ENCODE measurements at regions not wholly inside any gene's neighbourhood (a gene's known extent, or its start where the extent isn't known, plus 50 kb on each side); places are given as distances from the start of the nearest gene placed in this dataset.
"Not testable (repeated sequence)": the region's sequence is repeated elsewhere in the genome, so short reads cannot be mapped to it uniquely, and the experiment has no call there.

DNA sequence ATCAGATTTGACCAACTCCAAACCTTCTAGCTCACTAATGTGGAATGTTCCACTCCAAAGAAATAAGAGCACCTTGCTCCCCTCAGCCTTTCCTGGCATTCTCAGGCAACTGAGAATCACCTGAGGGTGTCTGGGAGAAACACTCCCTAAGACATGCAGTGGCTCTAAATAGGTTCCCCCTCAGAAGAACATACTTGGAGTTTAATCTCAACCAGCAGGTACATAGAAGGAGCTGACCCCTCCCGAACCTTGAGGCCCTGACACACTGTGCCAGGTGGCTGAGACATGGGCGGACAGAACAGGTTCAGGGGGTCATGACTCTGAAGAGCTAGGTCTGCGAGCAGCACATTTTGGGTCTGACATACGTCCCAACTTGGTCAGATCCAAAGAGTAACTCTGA, 107.6 kb upstream of the MAP3K4 start:
- DNase-seq (ENCODE audit: low read depth, low spot score) = no peak
- in situ Hi-C loops (cut with HindIII; ENCODE audit: low pct_unique_long_range_greater_than_20kb, low sequenced_read_pairs) = no loop called here

- DNase-seq (ENCODE audit: low read depth, low spot score); in situ Hi-C loops (cut with HindIII; ENCODE audit: low pct_unique_long_range_greater_than_20kb, low sequenced_read_pairs): not testable (repeated sequence)
Observed at GRCh38 chr6:160889148-160889547, 102.4 kb upstream of the MAP3K4 start.

GRCh38 chr6:160891690-160892089, 99.9 kb upstream of the MAP3K4 start:
- in situ Hi-C loops (cut with HindIII; ENCODE audit: low pct_unique_long_range_greater_than_20kb, low sequenced_read_pairs) = no loop called here
- no peak for DNase-seq (ENCODE audit: low read depth, low spot score)

GRCh38 chr6:160895562-160895961, 96.0 kb upstream of the MAP3K4 start:
- DNase-seq (ENCODE audit: low read depth, low spot score) = no peak
- in situ Hi-C loops (cut with HindIII; ENCODE audit: low pct_unique_long_range_greater_than_20kb, low sequenced_read_pairs) = no loop called here

DNA sequence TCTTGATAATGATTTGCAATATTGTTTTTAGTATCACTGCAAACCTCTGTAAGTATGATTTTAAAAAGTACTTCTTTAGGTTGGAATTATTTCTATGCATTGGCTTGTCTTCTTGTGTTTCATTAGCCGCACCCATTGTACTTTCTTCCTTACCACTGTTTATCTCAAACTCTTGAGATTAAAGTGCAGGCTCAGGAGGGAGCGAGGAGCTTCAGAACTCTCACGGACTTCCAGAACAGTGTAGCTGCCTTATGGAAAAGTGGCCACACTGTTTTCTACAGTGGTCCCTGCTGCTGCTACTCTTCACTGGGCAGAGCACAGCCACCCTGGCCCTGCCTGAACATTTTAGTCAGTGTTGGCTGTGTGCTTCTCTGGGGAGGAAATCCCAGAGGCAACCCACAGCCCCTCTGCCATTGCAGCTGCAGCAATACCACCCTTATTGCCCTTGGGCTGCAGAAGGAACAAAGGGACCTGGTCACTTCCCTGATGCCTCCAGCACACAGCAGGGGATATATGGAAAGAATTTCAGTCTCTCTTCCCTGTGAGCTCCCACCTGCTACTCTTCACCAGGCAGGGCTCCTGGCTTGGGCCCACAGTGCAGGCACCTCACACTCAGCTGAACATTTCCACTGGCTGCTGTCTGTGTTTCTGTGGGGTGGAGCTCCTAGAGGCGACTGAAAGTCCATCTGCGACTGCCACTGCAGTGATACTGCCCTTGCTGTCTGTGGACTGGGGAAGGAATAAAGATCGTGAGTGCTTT, 91.7 kb upstream of the MAP3K4 start:
- in situ Hi-C loops (cut with HindIII; ENCODE audit: low pct_unique_long_range_greater_than_20kb, low sequenced_read_pairs) = no loop called here
- DNase-seq (ENCODE audit: low read depth, low spot score) = no peak

DNA sequence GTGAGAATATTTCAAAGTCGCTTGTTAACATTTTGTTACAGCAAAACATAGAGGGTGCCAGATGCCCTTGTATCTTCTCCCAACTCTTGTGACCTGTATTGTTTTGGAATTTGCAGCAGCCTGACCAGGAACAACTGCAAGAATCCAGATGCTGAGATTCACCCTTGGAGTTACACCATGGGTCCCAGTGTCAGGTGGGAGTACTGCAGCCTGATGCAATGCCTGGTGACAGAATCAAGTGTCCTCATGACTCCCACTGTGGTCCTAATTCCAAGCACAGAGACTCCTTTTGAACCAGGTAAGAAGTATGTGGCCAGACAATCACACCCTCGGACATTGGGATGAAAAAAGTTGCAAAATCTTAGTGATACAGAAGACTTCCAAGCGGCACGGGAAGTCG, 79.6 kb upstream of the MAP3K4 start:
- no peak for DNase-seq (ENCODE audit: low read depth, low spot score)
- in situ Hi-C loops (cut with HindIII; ENCODE audit: low pct_unique_long_range_greater_than_20kb, low sequenced_read_pairs) = no loop called here

- no peak for DNase-seq (ENCODE audit: low read depth, low spot score)
- in situ Hi-C loops (cut with HindIII; ENCODE audit: low pct_unique_long_range_greater_than_20kb, low sequenced_read_pairs) = no loop called here
Observed at GRCh38 chr6:160912411-160912810, 79.2 kb upstream of the MAP3K4 start.

DNA sequence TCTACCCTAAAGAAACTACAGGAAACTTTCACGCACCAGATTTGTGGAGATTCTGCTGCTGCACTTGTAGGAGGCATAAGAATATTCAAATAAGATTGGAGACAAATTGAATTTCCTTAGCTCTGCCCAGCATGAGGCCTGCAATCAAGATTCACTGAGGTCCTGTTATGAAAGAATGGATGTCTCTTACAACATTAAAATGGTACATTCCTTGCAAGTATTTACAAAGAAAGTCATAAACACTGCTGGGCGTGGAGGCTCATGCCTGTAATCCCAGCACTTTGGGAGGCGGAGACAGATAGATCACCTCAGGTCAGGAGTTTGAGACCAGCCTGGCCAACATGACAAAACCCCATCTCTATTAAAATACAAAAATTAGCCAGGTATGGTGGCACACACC, 74.0 kb upstream of the MAP3K4 start:
- in situ Hi-C loops (cut with HindIII; ENCODE audit: low pct_unique_long_range_greater_than_20kb, low sequenced_read_pairs) = no loop called here
- DNase-seq (ENCODE audit: low read depth, low spot score) = no peak

DNA sequence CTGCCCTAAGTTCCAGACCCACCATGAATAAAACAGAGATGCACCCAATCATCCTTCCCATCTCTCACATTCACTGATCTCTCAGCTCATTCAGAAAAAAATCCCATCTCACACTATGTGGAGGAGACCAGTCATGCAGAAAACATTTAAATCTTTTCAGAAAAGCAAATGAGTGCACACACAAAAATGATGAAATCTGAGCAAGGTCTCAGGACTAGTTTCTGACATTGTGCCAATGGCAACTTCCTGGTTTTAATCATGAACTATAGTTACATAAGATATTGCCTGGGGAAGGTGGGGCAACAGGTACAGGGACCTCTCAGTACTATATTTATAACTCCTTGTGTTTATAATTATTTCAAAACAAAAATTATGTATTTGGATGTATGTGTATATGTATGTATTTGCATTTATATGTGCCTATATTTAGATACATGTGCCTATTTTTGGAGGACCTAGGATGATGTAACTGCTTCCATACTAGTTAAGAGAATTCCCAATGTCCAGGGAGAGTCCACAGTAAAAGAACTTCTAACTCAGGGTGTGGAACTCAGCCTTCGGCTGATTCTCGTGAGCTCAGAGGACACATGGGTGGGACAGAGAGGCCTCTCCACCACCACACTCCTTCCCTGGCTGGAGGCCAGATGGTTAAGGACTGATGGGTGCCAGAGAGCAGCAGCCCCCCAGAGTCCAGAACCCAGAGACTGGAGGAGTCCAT, 71.7 kb upstream of the MAP3K4 start:
- in situ Hi-C loops (cut with HindIII; ENCODE audit: low pct_unique_long_range_greater_than_20kb, low sequenced_read_pairs) = no loop called here
- DNase-seq (ENCODE audit: low read depth, low spot score) = no peak

GRCh38 chr6:160921095-160921494, 70.5 kb upstream of the MAP3K4 start:
- in situ Hi-C loops (cut with HindIII; ENCODE audit: low pct_unique_long_range_greater_than_20kb, low sequenced_read_pairs) = no loop called here
- DNase-seq (ENCODE audit: low read depth, low spot score) = no peak

DNA sequence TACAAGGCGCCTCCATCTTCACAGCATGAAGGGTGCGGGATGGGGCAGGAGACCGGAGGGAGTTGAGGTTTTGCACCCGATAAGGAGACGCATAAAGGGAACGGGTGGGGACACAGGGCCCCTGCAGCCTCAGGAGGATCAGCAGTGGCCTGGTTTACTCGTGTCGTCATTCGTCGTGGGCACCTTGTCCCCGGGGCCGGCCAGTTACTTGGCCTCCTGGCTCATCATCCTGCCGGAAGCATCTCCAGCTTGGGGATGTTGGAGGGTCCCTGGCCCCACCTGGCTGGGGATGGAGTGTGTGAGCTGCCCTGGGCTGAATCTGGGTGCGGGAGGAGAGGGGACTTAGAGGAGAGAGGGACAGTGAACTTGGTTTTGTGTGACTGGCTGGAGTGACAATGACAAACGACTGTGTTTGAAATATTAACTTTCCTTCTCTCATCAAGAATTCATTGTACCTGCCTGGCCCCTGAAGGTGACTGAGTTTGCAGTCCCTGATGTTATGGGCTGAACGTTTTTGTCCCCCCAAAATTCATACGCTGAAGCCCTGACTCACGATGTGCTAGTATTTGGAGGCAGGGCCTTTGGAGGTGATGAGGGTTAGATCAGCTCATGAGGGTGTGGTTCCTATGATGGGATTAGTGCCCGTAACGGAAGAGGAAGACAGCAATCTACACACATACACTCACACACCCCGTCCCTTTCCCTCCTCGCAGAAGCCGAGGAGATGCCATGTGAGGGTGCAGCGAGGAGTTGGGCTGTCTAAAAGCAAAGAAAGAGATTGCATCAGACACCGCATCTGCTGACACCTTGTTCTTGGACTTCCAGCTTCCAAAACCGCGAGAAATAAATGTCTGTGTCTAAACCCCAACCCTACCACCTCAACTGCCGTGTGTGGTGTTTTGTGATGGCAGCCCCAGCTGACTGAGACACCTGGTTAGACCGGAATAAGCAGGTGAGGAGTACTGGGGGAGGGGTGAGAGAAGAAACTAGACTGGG, 65.0 kb upstream of the MAP3K4 start:
- in situ Hi-C loops (cut with HindIII; ENCODE audit: low pct_unique_long_range_greater_than_20kb, low sequenced_read_pairs) = no loop called here
- no peak for DNase-seq (ENCODE audit: low read depth, low spot score)

- DNase-seq (ENCODE audit: low read depth, low spot score) = no peak
- in situ Hi-C loops (cut with HindIII; ENCODE audit: low pct_unique_long_range_greater_than_20kb, low sequenced_read_pairs) = no loop called here
Observed at GRCh38 chr6:160927416-160927815, 64.2 kb upstream of the MAP3K4 start.

- in situ Hi-C loops (cut with HindIII; ENCODE audit: low pct_unique_long_range_greater_than_20kb, low sequenced_read_pairs) = no loop called here
- no peak for DNase-seq (ENCODE audit: low read depth, low spot score)
Observed at GRCh38 chr6:160929361-160929760, 62.2 kb upstream of the MAP3K4 start.

DNA sequence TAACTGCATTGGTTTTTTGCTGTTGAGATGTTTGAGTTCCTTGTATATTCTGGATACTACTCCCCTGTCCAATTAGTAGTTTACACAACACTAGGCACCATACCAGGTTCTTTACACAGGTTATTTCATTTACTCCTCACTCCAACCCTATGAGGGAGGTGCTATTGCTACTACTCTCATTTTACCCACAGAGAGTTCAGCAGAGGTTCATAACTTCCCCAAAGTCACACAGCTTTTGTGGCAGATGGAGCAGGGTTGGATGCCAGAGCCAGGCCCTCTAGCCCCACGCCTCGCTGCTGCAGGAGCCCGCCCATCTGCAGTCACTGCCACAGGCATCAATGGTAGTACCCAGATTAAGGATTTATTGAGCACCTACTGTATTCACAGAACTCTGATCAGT, 61.7 kb upstream of the MAP3K4 start:
- no peak for DNase-seq (ENCODE audit: low read depth, low spot score)
- in situ Hi-C loops (cut with HindIII; ENCODE audit: low pct_unique_long_range_greater_than_20kb, low sequenced_read_pairs) = no loop called here

DNA sequence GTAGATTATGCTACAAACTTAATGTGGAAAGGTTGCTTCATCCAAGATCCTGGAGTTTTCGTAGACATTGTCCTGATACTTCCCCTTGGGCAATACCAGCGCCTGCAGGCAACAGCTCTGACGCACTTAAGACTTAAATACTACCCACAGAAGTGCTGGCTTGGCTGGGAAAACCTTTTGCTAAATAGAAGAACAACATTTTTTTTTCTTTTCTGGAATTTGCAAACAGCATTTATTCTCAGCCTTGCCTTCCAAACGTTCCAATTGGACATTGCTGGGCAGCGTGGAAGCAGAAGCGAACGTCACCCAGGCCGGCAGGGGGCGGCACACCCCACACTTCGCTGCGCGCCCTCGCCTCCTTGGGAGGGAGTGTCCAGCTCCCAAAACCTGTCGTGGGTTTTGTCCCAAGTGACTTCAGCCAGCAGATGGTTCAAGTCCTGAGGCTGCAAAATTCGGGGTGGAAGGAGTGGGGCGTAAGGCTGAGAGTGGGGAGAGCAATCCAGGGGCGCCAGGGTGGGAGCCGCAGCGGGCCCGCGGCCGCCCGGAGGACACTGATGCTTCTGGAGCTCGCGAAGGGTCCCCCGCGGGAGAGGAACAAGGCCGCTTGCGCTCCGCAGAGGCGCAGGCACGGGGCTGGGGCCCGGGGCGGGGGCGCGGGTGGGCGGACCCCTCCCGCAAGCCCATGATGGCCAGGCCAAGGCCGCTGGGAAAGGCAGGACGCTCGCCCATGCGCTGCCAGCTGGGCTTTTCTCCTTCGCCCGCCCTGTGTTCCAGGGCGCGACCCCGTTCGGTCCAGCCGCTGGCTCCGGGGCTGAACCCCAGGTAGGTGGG, 60.8 kb upstream of the MAP3K4 start:
- in situ Hi-C loops (cut with HindIII; ENCODE audit: low pct_unique_long_range_greater_than_20kb, low sequenced_read_pairs) = no loop called here
- DNase-seq (ENCODE audit: low read depth, low spot score) = peak; percentile 68

DNA sequence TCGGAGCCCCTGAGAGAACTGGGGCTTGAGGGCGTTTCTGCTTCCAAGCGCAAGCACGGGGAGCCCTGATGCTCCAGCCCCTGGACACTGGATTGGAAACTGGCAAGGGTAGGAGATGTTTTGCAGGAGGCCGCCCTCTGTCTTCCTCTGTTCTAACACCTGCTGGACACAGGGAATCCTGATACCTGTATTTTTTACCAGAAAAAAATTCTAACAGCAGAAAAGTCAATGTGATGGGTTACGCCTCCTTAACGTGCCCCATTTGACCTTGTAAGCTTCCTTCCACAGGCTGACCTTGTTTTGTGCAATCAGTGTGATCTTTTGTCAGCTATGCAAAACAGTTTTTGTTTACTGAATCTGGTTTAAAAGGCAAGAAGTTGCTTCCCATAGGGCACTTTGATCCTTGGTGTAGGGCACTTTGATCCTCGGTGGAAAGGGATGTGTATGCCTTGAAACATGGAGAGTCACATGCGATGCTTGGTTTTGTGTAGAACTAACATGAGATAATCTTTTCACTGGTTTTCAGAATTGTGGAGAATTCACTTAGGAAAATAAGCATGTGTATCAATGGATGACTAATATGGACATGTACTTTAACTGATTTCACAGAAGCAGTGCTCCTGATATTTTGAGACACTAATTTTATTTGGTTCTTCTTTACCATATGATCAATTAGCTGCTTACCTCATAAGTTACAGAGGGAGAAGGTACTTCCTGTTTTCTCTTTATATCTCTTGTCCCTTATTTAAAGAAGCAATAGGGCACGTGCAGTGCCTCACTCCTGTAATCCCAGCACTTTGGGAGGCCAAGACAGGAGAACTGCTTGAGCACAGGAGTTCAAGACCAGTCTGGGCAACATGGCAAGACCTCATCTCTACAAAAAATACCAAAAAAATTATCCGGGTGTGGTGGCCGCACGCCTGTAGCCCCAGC, 59.9 kb upstream of the MAP3K4 start:
- in situ Hi-C loops (cut with HindIII; ENCODE audit: low pct_unique_long_range_greater_than_20kb, low sequenced_read_pairs) = no loop called here
- no peak for DNase-seq (ENCODE audit: low read depth, low spot score)

Data from SK-MEL-5 (cell line).